Activated CD8-positive, alpha-beta T cell treated with anti-CD3 and anti-CD28 coated beads for 36 hours (primary cell): ENCODE measurements at regions not wholly inside any gene's neighbourhood (a gene's known extent, or its start where the extent isn't known, plus 50 kb on each side); places are given as distances from the start of the nearest gene placed in this dataset.

Experiments
- ATAC-seq: fragments of 200-7000 bp; cut with Tn5 transposase; one replicate; pipeline ENCODE4 v1.10.0; 2021; ENCODE audit warnings: mild to moderate bottlenecking, moderate library complexity
- CTCF ChIA-PET: fragments of 350-600 bp; sonication (Branson Sonifier 250); formaldehyde crosslinking; loops from one replicate; lab custom pipeline; 2021; ENCODE audit warnings: antibody characterized with exemption; lab: Charles Lee
- POLR2A ChIA-PET: fragments of 350-600 bp; sonication (Branson Sonifier 250); formaldehyde crosslinking; loops from one replicate; lab custom pipeline; 2021; ENCODE audit warnings: antibody characterized with exemption; lab: Charles Lee
- DNase-seq: peaks from one replicate; pipeline ENCODE4 v3.0.0-alpha.2; 2020
- H3K27ac Mint-ChIP-seq: one replicate; pipeline ENCODE4 v1.8.0; 2021; ENCODE audit warnings: mild to moderate bottlenecking, mixed read lengths
- H3K27me3 Mint-ChIP-seq: one replicate; pipeline ENCODE4 v1.8.0; 2021; ENCODE audit warnings: mixed read lengths
- H3K36me3 Mint-ChIP-seq: one replicate; pipeline ENCODE4 v1.8.0; 2021; ENCODE audit warnings: low read depth, mixed read lengths
- H3K4me1 Mint-ChIP-seq: one replicate; pipeline ENCODE4 v1.8.0; 2021; ENCODE audit warnings: low read depth, mixed read lengths
- H3K4me3 Mint-ChIP-seq: one replicate; pipeline ENCODE4 v1.8.0; 2021; ENCODE audit warnings: mild to moderate bottlenecking, moderate library complexity, mixed read lengths
- H3K9me3 Mint-ChIP-seq: one replicate; pipeline ENCODE4 v1.8.0; 2021; ENCODE audit warnings: mixed read lengths
- intact Hi-C: fragments of 100-400 bp; cut with micrococcal nuclease; formaldehyde crosslinking; loops from one replicate; pipeline ENCODE4 v1.10.0; 2022
- TF ChIP-seq, protein P1 (sequence below): fragments of 200-600 bp; IDR thresholded peaks from one replicate; pipeline ENCODE4 v1.8.0; 2022; ENCODE audit warnings: antibody characterized with exemption, mild to moderate bottlenecking

DNA sequence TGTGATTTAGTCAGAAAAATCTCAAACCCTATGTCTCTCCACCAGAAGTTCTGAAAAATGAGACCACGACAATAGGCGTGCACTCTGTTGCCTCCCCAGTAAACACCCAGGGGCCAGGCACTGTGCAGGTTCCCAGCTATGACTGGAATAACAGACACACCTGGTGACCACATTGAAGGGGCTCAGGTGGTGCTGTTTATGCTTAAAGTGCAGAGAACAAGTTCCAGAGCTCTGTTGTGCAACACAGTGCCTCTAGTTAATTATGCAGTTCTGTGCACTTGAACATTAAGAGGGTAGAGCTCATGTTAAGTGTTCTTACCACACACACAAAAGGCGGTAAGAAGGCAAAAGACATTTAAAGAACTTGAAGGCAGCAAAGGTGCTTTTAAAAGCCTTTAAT is 52.6 kb upstream of the AFF3 start:
- ATAC-seq = no peak
- ChIA-PET POLR2A (interaction anchor here (1.1 kb wide), 1 partner anchor 9 kb away, joined by 3 read pairs; no protein-coding TSS in a partner anchor), CTCF (no interaction called here)
- intact Hi-C loops = no loop called here
- Mint-ChIP-seq H3K27me3 (no peaks in the 10 kb centered on the region), H3K36me3 (no peaks in the 10 kb centered on the region), H3K9me3 (no peaks in the 10 kb centered on the region), H3K4me1 (no peaks in the 10 kb centered on the region), H3K4me3 (no peak overlapping the region), H3K27ac (no peak overlapping the region)
- TF ChIP-seq, protein P1, sequence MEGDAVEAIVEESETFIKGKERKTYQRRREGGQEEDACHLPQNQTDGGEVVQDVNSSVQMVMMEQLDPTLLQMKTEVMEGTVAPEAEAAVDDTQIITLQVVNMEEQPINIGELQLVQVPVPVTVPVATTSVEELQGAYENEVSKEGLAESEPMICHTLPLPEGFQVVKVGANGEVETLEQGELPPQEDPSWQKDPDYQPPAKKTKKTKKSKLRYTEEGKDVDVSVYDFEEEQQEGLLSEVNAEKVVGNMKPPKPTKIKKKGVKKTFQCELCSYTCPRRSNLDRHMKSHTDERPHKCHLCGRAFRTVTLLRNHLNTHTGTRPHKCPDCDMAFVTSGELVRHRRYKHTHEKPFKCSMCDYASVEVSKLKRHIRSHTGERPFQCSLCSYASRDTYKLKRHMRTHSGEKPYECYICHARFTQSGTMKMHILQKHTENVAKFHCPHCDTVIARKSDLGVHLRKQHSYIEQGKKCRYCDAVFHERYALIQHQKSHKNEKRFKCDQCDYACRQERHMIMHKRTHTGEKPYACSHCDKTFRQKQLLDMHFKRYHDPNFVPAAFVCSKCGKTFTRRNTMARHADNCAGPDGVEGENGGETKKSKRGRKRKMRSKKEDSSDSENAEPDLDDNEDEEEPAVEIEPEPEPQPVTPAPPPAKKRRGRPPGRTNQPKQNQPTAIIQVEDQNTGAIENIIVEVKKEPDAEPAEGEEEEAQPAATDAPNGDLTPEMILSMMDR = no peak
- no peak for DNase-seq

DNA sequence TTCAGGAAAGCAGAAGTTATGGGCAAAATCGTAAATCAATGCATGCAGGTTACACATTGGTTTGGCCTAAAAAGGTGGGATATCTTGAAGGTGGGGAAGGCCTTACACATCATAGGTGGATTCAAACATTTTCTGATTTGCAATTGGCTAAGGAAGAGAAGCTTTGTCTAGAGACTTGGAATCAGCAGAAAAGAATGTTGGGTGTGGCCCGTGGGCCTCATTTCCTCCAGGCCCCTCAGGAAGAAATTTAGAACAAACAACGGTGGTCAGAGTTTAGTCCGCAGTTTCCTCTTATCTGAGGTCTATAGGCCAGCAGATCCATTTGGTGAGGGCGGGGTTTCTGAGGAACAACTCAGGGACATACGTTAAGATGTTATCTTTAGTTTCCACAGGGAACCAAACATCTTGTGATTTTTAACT is 50.9 kb upstream of the AFF3 start:
- DNase-seq (no peak), ATAC-seq (no peak)
- no peaks in the 10 kb centered on the region for H3K9me3 Mint-ChIP-seq
- no peaks in the 10 kb centered on the region for H3K36me3 Mint-ChIP-seq
- H3K4me1 Mint-ChIP-seq = no peaks in the 10 kb centered on the region
- no peak overlapping the region for H3K4me3 Mint-ChIP-seq
- TF ChIP-seq, protein P1 = no peak
- intact Hi-C loops = no loop called here
- H3K27ac Mint-ChIP-seq = no peak overlapping the region
- CTCF ChIA-PET = no interaction called here
- POLR2A ChIA-PET = no interaction called here
- no peaks in the 10 kb centered on the region for H3K27me3 Mint-ChIP-seq

DNA sequence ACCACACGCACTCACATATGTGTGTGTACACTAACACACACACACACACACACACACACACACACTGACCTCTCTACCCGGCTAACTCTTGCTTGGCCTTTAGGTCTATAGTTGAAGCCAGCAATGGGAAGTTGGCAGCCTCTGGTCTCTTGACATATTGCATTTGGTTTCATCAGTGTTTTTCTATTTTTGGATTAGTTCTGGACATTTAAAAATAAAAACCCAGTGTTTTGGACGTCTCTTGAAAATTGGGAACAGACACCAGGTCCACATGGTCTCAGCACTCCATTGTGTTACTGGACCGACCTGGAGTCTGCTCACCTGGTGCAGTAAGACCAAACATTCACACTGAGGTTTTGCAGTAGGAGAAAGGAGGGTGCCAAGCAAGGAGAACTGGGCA is 50.4 kb upstream of the AFF3 start:
- no peaks in the 10 kb centered on the region for H3K9me3 Mint-ChIP-seq

DNA sequence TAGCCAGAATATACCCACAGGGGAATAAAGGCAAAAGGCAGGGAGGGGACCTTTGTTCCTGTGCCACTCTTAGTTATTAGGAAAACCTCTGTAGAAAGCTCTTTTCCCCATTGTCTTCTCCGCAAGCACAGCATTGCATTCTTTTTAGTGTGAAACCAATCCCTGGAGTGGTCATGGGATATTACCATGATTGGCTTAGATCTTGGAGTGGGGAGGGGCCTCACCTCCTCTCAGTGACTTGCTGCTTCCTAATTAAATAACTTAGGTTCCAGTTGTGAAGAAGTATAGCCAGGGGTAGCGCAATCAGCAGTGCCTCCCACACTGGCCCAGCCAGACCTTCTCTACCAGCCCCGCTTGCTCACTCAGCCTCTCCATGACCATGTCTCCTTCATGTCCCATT is 49.9 kb upstream of the AFF3 start:
- H3K4me1 Mint-ChIP-seq = no peaks in the 10 kb centered on the region
- ATAC-seq (no peak), DNase-seq (no peak)
- no peaks in the 10 kb centered on the region for H3K9me3 Mint-ChIP-seq
- no peaks in the 10 kb centered on the region for H3K27me3 Mint-ChIP-seq
- no peak overlapping the region for H3K27ac Mint-ChIP-seq
- intact Hi-C loops = no loop called here
- ChIA-PET POLR2A (no interaction called here), CTCF (no interaction called here)
- H3K4me3 Mint-ChIP-seq = no peak overlapping the region
- no peaks in the 10 kb centered on the region for H3K36me3 Mint-ChIP-seq
- TF ChIP-seq, protein P1 = no peak

More for the DNA sequence above, 50.4 kb upstream of the AFF3 start:
- intact Hi-C loops = no loop called here
- Mint-ChIP-seq H3K27ac (no peak overlapping the region), H3K4me3 (no peak overlapping the region), H3K4me1 (no peaks in the 10 kb centered on the region), H3K36me3 (no peaks in the 10 kb centered on the region), H3K27me3 (no peaks in the 10 kb centered on the region)
- ATAC-seq (no peak), DNase-seq (no peak)
- ChIA-PET POLR2A (no interaction called here), CTCF (no interaction called here)
- TF ChIP-seq, protein P1 = no peak
